ENCODE measurements at regions not wholly inside any gene's neighbourhood (a gene's known extent, or its start where the extent isn't known, plus 50 kb on each side); places are given as distances from the start of the nearest gene placed in this dataset.

DNA sequence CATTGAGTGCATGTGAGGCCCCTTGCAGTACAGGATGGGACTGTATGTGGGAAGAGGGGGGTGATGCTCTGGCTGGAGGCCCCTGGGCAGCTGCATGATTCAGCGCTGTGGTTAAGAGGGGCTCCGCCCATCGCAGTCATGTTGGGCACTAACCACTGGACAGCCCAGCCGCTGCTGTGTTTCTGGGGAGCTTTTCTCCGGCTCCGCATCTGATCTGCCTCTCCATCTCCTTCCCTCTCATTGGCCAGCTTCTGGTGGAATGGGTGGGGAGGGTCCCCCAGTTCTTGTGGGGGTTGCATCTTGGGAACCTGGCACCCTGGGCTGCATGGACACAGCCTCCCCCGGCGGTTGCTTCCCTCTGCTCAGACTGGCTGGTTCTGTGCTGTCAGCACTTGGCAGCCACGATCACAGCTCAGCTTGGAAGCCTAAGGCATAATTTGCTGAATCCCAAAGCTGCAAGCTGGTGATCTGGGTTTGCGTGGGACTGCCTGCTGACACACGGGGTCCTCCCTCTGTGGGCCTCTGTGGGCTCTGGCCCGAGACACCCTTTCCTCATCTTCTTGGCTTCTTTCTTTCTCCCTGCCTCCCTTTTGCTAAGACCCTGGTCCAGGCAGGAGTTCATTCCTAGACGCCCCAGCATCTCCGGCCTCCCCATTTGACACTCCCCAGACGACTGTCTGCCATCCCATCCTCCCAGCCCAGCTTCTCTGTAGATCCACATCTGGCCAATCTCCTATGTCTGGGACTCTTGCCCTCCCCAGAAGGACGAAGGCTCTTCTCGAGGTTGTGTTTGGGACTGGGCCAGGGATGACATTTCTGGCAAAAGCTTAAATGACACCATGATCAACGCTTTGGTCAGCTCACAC, 168.3 kb downstream of the SEC14L1 start:
- H3K27me3 ChIP-seq (replicated peaks; ENCODE audit: control insufficient read depth, insufficient read depth, low read length): no peaks in the 10 kb centered on the region
- TF ChIP-seq, protein P1, sequence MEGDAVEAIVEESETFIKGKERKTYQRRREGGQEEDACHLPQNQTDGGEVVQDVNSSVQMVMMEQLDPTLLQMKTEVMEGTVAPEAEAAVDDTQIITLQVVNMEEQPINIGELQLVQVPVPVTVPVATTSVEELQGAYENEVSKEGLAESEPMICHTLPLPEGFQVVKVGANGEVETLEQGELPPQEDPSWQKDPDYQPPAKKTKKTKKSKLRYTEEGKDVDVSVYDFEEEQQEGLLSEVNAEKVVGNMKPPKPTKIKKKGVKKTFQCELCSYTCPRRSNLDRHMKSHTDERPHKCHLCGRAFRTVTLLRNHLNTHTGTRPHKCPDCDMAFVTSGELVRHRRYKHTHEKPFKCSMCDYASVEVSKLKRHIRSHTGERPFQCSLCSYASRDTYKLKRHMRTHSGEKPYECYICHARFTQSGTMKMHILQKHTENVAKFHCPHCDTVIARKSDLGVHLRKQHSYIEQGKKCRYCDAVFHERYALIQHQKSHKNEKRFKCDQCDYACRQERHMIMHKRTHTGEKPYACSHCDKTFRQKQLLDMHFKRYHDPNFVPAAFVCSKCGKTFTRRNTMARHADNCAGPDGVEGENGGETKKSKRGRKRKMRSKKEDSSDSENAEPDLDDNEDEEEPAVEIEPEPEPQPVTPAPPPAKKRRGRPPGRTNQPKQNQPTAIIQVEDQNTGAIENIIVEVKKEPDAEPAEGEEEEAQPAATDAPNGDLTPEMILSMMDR (IDR thresholded peaks at IDR 0.05; ENCODE audit: insufficient read depth, low read length, poor library complexity, severe bottlenecking): no peak
- DNase-seq (ENCODE audit: extremely low read depth, insufficient read length): no peak

DNA sequence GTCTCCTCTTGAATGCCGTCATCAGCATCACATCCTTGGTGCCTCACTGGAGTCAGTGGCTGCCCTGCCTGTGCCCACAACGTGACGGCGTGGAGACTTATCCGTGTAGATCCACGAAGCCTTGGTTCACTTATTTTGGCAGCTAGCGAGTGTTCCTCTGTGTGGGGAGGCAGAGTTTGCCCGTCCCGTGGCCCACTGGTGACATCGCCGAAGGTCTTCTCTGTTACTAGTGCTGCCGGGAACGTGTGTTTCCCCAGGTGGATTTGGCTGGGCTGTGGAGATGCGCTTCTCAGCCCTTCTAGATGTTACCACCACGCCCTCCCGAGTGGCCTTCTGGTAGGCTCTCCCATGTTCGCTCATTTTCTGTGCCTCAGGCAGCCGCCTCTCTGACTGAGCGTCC, 169.6 kb downstream of the SEC14L1 start:
- no peak overlapping the region for H3K4me3 ChIP-seq (replicated peaks; ENCODE audit: low read depth, low read length)
- TF ChIP-seq, protein P1 (IDR thresholded peaks at IDR 0.05; ENCODE audit: insufficient read depth, low read length, poor library complexity, severe bottlenecking): no peak
- DNase-seq (ENCODE audit: extremely low read depth, insufficient read length): no peak
- H3K27me3 ChIP-seq (replicated peaks; ENCODE audit: control insufficient read depth, insufficient read depth, low read length): no peaks in the 10 kb centered on the region
- peaks cover 3% of the 10 kb centered on the region for H3K36me3 ChIP-seq (ENCODE audit: control insufficient read depth, insufficient read depth, low read length)

More for the DNA sequence above, 168.3 kb downstream of the SEC14L1 start:
- peaks cover 3% of the 10 kb centered on the region for H3K36me3 ChIP-seq (ENCODE audit: control insufficient read depth, insufficient read depth, low read length)
- no peak overlapping the region for H3K4me3 ChIP-seq (replicated peaks; ENCODE audit: low read depth, low read length)

- Histone ChIP-seq H3K4me3 (replicated peaks; ENCODE audit: low read depth, low read length) (no peak overlapping the region), H3K36me3 (ENCODE audit: control insufficient read depth, insufficient read depth, low read length) (peaks cover 3% of the 10 kb centered on the region)
These were observed 170.7 kb downstream of the SEC14L1 start for GRCh38 chr17:77311371-77311981.

GRCh38 chr17:77312061-77312701, 171.4 kb downstream of the SEC14L1 start:
- no peak for DNase-seq (ENCODE audit: extremely low read depth, insufficient read length)
- Histone ChIP-seq H3K4me3 (replicated peaks; ENCODE audit: low read depth, low read length) (no peak overlapping the region), H3K27me3 (replicated peaks; ENCODE audit: control insufficient read depth, insufficient read depth, low read length) (no peaks in the 10 kb centered on the region), H3K36me3 (ENCODE audit: control insufficient read depth, insufficient read depth, low read length) (peaks cover 2% of the 10 kb centered on the region)
- TF ChIP-seq, protein P1 (IDR thresholded peaks at IDR 0.05; ENCODE audit: insufficient read depth, low read length, poor library complexity, severe bottlenecking): no peak

More at GRCh38 chr17:77311371-77311981, 170.7 kb downstream of the SEC14L1 start:
- no peaks in the 10 kb centered on the region for H3K27me3 ChIP-seq (replicated peaks; ENCODE audit: control insufficient read depth, insufficient read depth, low read length)
- TF ChIP-seq, protein P1 (IDR thresholded peaks at IDR 0.05; ENCODE audit: insufficient read depth, low read length, poor library complexity, severe bottlenecking): no peak
- no peak for DNase-seq (ENCODE audit: extremely low read depth, insufficient read length)

- TF ChIP-seq, protein P1 (IDR thresholded peaks at IDR 0.05; ENCODE audit: insufficient read depth, low read length, poor library complexity, severe bottlenecking): no peak
- H3K36me3 ChIP-seq (ENCODE audit: control insufficient read depth, insufficient read depth, low read length): peaks cover 2% of the 10 kb centered on the region; the same call in 1 of the 2 replicates
- no peaks in the 10 kb centered on the region for H3K27me3 ChIP-seq (replicated peaks; ENCODE audit: control insufficient read depth, insufficient read depth, low read length)
- H3K4me3 ChIP-seq (replicated peaks; ENCODE audit: low read depth, low read length): no peak overlapping the region
- DNase-seq (ENCODE audit: extremely low read depth, insufficient read length): no peak
These were observed 172.2 kb downstream of the SEC14L1 start for GRCh38 chr17:77312786-77313599.

Data from GM06990 (cell line).